Fibroblast of skin of right biceps (primary cell): ENCODE measurements at regions not wholly inside any gene's neighbourhood (a gene's known extent, or its start where the extent isn't known, plus 50 kb on each side); places are given as distances from the start of the nearest gene placed in this dataset.
"Not testable (repeated sequence)": the region's sequence is repeated elsewhere in the genome, so short reads cannot be mapped to it uniquely, and the experiment has no call there.

Source experiments
- DNase-seq: peaks from one replicate; pipeline ENCODE4 v3.0.0-alpha.2; 2013

DNA sequence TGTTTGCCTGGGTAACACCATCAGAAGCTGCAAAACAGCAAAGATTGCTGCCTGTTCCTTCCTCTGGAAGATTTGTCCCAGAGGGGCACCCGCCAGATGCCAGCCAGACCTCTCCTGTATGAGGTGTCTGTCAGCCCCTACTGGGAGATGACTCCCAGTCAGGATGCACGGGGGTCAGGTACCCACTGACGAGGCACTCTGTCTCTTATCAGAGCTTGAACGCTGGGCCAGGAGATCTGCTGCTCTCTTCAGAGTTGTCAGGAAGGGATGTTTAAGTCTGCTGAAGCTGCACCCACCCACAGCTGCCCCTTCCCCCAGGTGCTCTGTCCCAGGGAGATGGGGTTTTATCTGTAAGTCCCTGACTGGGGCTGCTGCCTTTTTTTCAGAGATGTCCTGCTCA is 207.4 kb upstream of the PDE3A start:
- not testable (repeated sequence) for DNase-seq

DNA sequence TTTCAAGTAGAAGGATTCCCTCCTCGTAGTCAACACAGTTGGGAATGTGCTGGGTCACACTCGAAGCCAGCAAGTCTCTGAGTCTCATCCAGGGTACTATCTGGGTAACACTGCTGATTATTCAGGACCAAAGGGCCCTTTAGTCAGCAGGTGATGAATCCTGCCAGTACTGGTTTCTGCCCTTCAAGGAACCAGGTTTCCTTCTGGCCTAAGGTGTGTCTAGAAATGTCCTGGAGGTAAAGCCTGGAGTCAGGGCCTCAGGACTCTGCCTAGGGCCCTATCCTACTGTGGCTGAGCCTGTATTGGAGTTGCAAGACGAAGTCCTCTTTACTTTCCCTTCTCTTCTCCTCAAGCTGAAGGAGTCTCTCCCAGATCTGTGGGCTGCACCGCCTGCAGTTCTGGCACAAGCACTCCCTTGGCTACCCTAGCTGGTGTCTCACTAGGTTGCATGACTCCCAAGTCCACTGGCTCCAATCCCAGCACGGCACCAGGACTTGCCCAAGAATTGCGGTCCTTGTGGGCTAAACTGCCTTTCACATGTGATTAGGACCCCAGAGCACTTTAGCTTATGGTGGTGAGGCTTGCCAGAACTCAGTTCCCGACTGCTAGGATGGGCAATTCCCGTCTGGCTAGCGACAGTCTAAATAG is 193.7 kb upstream of the PDE3A start:
- no peak for DNase-seq

DNA sequence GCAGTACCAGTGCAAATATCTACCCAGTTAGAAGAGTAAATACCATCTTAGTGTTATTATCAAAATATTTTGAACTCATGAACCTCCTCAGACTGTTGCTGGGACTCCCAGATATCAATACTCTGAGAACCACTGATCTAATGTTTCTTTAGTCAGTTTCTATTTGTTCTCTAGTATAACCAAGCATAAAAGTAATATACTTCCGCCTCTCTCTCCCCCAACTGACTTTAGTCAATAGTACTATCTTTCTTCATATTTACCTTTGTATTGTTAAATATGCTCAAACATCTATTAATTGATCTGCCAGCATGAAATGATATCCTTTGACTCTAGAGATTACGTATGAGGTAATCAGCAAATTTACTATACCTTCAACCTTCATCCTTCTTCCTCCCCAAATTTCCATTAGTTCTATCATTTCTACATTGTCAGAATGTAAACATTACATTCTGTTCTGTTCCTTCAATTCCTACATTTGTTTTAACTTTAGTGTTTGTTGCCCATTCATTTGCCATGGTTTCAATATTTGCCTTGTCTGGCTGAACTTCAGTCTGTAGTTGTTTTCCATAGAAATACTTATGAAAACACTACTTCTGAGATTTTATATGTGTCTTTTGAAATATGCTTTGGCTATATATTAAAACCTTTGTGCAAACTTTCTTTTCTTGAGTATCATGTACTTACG is 192.5 kb upstream of the PDE3A start:
- no peak for DNase-seq

DNA sequence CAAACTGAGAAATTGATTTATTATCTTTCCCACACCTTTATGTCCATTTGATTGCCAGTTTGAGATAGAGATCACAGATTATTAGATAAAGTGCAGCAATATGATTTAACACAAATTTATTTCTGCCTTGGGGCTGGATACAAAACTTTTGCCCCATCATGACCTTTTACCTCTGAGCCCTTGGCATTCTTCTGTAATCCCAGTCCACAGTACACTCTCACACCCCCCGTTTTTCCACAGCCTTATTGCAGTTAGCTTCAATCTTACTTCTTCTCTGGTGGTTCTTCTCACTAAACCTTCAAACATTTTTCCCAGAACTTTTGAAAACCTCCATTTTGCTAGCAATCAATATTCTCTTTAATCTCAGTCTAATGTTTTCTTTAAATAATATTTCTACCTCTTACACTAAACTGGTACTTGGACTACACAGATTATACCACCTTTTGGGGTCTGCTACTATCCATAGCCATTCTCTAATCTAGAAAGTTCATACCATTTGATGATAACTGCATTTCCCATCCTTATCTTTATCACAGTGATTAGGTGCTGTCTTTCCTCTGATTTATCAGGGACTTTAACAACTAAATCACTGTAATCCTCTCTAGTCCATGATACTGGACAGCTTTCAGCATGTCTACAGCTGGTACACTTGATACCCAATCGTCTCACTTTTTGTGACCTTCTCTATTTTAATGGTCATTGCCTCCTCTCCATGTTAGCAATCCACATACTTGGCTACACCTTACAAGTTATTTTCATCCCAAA is 186.7 kb upstream of the PDE3A start:
- no peak for DNase-seq

DNA sequence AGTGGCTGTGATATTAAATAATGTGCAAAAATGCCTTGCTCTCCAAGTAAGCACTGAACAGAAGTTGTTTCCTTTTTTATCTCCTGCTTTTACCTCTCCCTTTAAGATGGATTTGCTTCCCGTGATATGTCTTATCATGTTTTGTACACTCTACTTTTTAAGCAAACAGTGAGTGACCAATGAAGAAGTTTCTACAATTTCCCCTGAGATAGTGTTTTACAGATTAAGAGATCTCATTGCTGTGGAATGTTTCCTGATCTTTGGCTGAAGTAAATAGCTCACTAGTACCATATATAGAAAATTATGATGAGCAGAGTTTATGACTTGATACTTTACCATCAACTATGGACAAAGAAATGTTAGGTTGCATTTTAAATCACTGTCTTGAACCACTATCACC is 184.8 kb upstream of the PDE3A start:
- DNase-seq: peak; percentile 75

DNA sequence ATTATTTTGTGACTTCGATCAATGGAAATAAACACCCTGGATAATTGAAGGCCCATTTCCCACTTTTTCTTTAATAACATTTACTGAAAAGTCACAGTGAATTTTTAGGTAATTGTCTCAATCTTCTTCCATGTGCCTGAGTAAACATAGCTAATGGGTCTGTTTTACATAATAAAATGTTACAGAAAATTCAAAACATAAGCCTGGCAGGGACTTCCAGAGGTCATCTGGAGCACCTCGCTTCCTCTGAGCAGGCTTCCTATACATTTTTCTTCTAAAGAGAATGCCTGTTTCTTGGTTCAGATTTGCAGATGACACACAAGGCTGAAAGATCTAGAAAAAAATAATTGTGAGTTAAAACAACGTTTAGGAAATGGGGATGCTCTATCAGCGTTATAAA is 183.8 kb upstream of the PDE3A start:
- no peak for DNase-seq

DNA sequence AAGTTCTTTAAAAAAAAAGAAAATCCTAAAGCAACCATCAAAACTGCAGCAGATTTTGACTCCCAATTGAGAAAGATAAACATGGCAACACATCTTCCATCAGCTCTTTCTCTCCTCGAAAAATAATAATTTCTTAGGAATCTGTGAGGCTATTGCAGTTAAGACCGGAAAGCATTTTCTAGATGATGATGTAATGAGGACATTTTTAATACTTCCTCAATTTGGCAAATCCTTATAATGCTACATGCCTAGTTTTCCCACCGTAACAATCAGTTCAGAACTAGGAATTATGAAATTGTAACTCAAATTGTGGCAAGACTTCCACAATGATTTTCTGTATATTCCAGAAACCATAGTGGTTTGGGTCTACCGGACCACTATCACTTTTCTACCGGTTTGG is 180.9 kb upstream of the PDE3A start:
- no peak for DNase-seq

DNA sequence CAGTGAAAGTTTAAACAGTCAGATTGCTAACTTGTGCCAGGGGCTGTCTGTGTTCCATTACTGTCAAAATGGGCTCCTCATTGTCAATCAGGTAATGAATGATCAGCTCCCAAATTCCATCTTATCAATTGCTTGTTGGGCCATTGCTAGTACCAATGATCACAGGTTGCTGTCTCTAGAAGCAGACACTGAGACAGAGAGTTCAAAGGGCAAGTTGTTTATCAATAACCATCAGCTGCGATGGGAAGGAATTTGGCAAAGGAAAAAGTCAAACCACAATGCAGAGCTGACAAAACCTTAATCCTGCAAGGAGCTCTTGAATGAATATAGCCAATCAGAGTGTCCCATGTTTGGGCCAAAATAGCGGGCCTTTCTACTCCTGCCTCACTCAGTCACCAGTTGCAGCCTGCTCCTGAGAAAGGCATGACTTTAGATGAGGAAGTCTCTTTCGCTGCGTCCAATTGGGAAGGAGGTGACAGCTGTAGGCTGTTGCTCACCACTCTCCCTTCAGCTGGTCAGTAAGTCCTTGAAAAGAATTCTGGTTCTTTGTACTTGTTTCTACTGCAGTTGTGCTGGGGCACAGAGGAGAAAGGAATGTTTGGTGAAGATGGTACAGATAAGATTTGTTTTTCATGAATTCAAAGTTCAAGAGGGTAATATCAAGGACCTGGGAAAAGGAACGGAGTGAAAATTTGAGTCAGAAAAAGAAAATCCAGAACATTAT is 179.2 kb upstream of the PDE3A start:
- DNase-seq: no peak

DNA sequence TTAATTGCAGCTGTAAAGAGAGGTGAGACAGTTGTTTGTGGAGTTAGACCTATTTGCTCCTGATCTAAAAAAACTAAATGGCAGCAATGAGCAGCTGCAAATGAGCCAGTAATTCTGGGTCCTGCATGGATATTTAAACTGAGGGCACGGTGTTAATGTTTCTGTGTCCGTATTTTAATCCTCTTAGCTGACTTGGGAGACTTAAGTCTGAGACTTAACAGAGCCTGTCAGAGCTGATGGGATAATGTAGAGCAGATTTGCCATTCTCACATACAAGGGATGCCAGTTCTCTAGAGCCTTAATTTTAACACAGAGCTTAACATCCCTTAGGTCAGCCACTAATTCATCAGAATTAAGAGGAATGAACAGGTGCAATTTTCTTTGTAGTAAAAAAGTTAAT is 178.6 kb upstream of the PDE3A start:
- DNase-seq: no peak

DNA sequence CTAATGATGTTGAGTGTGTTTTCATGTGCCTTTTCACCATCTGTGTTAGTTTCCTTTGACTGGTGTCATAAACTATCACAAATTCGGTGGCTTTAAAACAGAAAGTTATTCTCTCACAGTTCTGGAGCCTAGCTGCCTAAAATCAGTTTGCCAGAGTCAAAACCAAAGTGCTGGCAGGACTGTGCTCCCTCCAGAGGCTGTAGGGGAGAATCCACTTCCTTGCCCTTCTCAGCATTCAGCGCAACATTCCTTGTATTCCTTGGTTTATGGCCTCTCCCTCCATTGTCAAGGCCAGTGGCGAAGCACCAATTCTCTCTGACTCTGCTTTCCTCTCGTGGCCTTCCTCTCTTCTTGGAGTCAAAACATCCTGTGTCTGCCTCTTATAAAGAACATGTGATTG is 174.2 kb upstream of the PDE3A start:
- DNase-seq: peak; percentile 52

DNA sequence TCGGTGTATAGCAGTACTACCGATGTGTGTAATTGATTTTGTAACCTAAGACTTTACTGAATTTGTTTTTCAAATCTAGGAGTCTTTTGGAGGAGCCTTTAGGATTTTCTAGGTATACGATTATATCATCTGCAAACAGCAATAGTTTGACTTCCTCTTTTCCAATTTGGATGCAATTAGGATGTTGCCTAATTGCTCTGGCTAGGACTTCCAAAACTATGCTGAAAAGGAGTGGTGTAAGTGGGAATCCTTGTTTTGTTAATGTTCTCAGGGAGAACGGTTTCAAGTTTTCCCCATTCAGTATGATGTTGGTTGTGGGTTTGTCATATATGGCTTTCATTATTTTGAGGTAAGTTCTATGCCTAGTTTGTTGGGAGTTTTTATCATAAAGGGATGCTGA is 171.6 kb upstream of the PDE3A start:
- DNase-seq: no peak

DNA sequence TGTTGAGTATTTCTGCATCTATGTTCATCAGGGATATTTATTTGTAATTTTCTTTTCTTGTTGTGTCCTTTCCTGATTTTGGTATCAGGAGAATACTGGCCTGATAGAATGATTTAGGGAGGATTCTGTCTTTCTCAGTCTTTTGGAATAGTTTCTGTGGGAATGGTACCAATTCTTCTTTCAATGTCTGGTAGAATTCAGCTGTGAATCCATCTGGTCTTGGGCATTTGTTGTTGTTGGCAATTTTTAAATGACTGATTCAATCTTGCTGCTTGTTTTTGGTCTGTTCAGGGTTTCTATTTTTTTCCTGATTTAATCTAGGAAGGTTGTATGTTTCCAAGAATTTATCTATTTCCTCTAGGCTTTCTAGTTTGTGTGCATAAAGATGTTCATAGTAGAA is 170.9 kb upstream of the PDE3A start:
- no peak for DNase-seq

DNA sequence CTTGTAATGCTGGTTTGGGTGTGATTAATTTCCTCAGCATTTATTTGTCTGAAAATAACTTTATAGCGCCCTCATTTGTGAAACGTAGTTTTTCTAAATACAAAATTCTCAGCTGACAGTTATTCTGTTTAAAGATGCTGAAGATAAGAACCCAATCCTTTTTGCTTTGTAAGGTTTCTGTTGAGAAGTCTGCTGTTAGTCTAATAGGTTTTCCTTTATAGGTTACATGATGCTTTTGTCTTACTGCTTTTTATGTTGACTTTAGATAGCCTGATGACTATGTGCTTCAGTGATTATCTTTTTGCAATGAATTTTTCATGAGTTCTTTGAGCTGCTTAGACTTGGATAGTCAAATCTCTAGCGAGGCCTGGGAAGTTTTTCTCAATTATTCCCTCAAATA is 168.6 kb upstream of the PDE3A start:
- DNase-seq: no peak

DNA sequence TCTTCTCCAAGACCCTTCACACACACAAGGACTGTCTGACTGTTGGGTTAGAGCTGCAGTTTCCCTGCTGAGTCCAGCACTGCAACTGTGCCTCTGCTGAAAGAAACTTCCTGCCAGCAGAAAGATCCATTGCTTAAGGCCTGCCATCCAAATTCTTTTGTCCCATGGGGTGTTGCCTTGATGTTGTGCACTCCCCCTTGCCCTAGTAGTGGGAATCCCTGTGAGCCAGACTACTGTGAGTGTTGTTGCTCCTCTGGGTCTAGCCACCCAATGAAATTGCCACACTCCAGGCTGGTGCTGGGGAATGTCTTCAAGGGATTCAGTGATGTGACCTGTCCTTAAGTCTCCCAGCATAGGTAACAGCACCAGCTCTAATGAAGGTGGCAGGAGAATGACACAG is 166.6 kb upstream of the PDE3A start:
- DNase-seq: no peak

DNA sequence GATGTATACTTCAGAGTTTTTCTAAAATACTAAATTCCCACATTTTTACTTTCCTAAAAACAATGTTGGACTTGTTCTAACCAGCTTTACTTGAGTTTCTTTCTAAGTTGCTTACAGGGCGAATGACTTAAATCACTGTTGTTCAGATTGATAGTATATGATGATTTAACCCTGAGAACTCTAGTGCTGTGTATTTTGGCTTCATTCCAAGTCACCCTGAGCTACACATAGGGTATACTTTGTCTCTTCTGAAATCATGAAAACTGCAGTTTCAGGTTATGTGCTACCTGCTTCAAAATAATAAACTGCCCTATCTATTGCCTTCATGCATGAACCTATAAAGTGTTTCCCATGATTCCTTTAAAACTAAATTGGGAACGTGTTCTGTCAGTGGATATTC is 162.5 kb upstream of the PDE3A start:
- DNase-seq: no peak

DNA sequence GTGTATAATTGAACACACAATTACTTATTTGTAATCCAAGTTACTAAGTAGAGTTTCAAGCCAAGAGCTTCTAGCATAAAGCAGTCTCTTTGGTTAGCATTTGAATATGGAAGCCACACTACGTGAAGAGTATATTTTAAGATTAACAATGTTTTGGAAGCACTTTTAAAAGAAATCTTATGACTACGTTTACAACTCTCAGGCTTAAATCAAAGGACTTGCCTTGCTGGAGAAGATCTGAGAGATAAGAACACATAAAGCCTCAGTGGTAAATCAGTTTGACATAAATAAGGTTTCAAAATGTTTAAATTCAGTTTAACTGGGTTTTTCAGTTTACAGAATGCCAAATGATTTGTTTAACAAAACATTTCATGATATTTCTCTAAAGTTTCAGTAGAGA is 161.9 kb upstream of the PDE3A start:
- DNase-seq: no peak

DNA sequence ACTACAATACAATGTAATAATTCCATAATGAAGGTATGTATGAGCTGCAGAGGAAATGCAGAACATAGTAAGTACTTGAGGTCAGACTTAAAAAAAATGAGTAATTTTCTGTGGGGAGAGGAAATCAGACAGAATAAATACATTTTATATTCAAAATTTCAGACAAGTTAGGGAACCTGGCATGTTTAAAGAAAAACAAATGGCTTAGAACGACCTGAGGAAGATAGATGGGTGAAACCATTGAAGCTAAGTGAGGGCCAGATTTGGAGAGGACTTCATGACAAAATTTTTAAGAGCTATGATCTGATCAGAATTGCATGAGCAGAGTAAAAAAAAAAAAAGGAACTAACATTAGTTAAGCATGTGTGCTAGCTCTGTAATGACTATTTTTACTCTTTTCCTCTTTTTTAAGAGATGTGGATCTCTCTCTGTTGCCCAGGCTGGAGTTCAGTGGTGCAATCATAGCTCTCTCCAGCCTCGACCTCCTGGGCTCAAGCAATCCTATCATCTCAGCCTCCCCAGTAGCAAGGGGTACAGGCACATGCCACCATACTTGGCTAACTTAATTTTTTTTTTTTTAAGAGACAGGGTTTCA is 157.6 kb upstream of the PDE3A start:
- DNase-seq: peak; percentile 10

DNA sequence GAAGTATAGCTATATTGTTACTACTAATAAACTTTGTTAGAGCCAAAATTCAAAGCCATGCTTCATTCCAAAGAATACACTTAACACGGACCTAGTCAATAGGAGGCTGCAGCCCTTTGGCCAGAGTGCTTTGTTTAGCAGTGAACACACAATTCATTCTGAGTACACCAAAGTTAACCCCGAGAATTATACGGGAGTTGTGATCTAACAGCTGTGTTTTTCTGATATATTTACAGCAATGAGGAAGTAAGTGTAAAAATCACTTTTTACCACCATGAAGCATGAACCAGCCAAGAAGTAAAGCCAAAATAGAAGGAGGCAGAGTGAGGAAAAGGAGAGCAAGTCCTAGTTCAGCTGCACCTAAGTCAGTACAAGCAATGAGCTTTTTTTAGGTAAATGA is 156.8 kb upstream of the PDE3A start:
- no peak for DNase-seq

DNA sequence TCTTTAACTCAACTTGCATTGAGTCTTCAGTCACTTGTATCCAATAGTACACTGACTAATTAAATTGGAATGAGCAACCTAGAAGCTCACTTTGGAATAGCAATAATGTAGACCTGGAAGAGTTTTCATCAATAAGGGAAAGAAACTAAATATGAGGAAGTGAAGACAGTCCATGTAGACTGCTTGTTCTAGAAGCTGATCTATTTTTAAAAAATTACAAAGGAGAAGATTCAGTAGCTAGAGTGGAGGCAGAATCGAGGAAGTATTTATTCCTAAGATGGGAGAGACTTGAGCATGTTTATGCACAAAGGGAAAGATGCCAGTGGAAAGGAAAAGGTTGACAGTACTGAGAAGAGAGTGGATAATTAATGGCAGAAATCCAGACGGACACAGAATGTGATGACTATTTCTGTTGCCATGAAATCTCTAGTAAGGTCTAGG is 156.3 kb upstream of the PDE3A start:
- DNase-seq: peak; percentile 52

DNA sequence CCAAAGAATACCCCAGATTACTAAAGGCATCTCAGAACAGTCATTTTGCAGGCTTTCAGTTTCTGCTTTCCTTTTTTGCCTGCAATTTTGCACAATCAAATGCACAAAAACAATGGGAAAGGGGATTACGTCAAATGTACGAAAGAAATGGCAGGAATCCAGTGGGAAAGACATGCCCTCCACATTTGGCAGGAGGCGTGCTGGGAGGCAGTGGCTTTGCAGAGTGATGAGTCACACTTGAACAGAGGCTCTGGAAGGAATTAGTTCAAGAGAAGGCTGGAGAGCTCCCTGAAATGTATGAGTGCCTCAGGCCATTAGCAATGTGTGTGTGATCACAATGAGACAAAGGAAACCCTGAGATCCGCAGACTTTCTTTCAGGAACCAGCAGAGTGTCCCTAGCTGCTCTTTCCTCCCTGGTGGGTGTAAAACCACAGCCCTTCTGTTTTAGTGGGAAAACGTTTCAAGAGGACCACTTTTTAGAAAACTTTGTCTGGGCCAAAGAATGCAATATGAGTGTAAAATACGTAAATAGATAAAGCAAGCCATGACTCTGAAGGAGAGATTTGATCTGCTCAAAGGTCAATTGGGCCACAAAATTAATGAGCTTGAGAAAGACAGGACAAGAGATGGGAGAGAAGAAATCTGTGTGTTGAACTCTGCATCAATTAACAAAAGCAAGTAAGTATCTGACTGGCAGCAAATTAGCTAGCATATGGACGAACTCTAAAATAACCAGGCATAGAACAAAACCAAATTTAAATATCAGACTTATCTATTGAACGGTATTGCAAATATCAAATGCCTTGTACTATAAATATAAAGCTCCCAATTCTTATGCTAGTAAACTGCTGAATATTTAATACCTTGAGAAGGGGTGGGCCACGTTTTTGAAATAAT is 155.4 kb upstream of the PDE3A start:
- peak; percentile 99 for DNase-seq

DNA sequence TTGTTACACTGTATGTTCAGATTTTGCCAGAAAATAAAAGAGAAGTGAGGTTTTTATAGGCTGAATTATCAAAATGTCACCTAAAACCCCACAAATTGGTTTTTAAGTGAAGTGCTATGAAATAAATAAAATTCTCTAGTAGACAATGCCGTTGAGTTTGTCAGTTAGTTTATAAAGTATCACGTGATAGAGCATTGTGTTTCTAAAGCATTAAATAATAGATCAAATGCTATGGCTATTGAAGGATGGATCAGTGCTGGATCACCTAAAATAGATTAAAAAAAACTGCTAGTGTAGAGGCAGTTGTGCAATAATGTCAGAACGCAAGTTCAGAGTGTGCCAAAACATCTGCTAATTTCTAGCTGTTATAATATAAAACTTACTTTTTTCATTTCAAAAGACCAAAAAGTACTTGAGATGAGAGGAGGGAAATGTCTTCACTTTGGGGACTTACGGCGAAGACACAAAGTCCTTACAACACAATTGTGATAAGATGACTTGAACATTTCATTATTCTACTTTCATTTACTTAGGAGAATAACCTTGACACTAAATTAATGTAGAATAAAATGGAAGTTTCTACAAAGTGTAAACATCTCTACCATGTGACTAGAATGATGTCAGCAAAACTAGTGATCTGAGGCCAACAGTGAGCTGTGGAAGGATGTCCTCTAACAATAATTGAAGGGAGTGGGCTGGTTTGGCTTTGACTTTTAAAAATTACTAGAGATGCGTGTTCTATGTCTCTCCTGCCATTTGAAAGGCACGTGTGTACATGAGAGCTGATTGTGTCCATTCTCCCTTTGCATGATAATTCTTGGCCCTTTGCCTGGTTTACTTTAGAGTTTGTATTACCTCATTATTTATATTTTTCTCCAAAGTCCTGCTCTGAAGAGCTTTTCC is 154.4 kb upstream of the PDE3A start:
- peak; percentile 23 for DNase-seq
